ENCODE measurements at regions not wholly inside any gene's neighbourhood (a gene's known extent, or its start where the extent isn't known, plus 50 kb on each side); places are given as distances from the start of the nearest gene placed in this dataset.
"Not testable (repeated sequence)": the region's sequence is repeated elsewhere in the genome, so short reads cannot be mapped to it uniquely, and the experiment has no call there.

DNA sequence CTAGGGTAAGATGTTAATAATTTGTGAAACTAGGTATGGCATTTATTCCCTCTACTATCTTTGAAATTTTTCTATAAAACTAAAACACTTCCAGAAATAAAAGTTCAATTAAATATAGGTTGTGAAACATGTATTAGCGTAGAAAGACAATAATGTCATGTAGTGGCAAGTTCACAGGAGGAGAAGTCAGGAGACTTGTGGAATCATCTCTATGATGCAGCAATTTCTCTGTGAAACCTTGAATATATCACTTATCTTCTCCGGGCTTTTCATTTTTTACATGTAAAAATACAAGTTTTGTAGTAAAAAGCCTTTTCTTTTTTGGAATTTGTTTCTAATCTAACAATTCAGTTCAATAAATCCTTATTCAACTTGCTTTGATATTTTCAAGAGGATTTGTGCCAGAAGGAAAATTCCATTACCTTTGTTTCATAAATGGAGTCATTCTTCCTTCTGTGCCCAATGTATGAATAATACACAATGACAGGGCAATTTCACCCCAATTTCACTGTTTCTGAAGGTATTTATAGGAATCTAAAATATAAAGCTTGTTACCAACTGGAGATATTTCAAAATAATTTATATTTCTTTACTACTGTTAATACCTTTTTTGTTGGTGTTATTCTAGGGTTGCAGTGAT lies 758.3 kb downstream of the FAM181B start:
- CTCF ChIA-PET, result no interaction called here
- no peaks in the 10 kb centered on the region for H3K27me3 Mint-ChIP-seq (ENCODE audit: low read depth)
- no peaks in the 10 kb centered on the region for H3K36me3 Mint-ChIP-seq (ENCODE audit: low read depth)
- H3K27ac Mint-ChIP-seq, result no peak overlapping the region
- H3K4me1 Mint-ChIP-seq (ENCODE audit: low read depth), result no peaks in the 10 kb centered on the region
- H3K4me3 Mint-ChIP-seq, result no peak overlapping the region
- intact Hi-C loops (cut with micrococcal nuclease), result no loop called here
- H3K9me3 Mint-ChIP-seq, result peaks cover 8% of the 10 kb centered on the region
- no peak for DNase-seq

DNA sequence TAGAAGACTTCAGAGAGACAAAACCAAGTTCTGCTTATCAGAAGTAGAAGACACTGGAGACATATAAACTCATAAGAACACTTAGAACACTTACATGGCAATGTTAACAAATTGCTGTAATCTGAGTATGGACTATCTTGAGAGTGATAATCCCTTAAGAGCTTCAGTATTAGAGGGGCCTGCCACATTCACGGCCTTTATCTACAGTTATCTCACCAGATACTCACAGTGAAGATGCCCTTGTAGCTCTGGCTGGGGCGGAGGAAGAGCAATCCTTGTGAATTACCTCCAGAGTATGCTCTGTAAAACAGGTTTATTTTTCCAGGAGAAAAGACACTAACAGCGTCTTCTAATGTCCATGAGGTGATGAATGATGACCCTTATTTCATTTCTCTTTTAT lies 762.8 kb downstream of the FAM181B start:
- H3K27ac Mint-ChIP-seq, result no peak overlapping the region
- intact Hi-C loops (cut with micrococcal nuclease), result no loop called here
- no peaks in the 10 kb centered on the region for H3K36me3 Mint-ChIP-seq (ENCODE audit: low read depth)
- H3K9me3 Mint-ChIP-seq, result no peaks in the 10 kb centered on the region
- CTCF ChIA-PET, result interaction anchor here (1.9 kb wide), 1 partner anchor 14 kb away, joined by 3 read pairs; no protein-coding TSS in a partner anchor
- no peak overlapping the region for H3K4me3 Mint-ChIP-seq
- DNase-seq, result no peak
- no peaks in the 10 kb centered on the region for H3K27me3 Mint-ChIP-seq (ENCODE audit: low read depth)
- no peaks in the 10 kb centered on the region for H3K4me1 Mint-ChIP-seq (ENCODE audit: low read depth)

DNA sequence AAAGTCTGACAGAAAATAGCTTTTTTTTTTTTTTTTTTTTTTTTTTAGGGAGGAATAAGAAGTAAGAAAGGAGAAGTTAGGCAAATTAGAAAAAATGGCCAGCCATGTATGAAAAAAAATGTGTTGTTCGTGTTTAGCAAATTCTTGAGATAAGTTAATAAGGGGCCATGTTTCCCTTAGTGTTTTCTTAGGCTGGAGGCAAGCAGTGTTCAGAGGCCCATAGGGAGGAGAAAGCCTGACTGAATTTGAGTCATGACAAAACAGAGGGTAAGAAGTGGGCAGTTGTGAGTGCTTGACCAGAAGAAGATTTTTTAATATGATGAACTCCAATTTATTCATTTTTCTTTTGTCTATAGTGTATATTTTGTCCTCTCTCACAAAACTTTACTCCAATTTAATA lies 766.4 kb downstream of the FAM181B start:
- Mint-ChIP-seq H3K27me3 (ENCODE audit: low read depth) (no peaks in the 10 kb centered on the region), H3K36me3 (ENCODE audit: low read depth) (no peaks in the 10 kb centered on the region), H3K9me3 (no peaks in the 10 kb centered on the region), H3K4me1 (ENCODE audit: low read depth) (peaks cover 15% of the 10 kb centered on the region), H3K4me3 (no peak overlapping the region), H3K27ac (no peak overlapping the region)
- no peak for DNase-seq
- intact Hi-C loops (cut with micrococcal nuclease), result no loop called here
- CTCF ChIA-PET, result interaction anchor here (0.7 kb wide), 1 partner anchor 62 kb away, joined by 3 read pairs; no protein-coding TSS in a partner anchor

DNA sequence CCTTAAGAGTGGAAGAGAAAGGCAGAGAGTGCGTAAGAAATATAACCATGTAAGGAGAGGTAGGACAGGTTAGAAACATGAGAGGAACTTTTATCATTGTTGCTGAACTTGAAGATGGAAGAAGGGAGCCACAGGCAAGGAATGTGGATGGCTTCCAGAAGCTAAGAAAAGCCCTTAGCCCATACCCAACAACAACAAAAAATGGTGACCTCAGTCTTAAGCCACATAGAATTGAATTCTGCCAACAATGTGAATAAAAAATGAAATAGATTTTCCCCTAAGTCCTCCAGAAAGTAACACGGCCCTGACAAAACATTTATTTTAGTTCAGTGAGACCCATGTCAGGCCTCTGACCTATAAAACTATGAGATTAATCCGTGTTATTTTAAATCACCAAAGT lies 767.3 kb downstream of the FAM181B start:
- H3K4me3 Mint-ChIP-seq, result no peak overlapping the region
- H3K27me3 Mint-ChIP-seq (ENCODE audit: low read depth), result no peaks in the 10 kb centered on the region
- intact Hi-C loops (cut with micrococcal nuclease), result no loop called here
- peaks cover 17% of the 10 kb centered on the region for H3K4me1 Mint-ChIP-seq (ENCODE audit: low read depth)
- no peak for DNase-seq
- CTCF ChIA-PET, result no interaction called here
- H3K36me3 Mint-ChIP-seq (ENCODE audit: low read depth), result no peaks in the 10 kb centered on the region
- no peaks in the 10 kb centered on the region for H3K9me3 Mint-ChIP-seq
- H3K27ac Mint-ChIP-seq, result no peak overlapping the region

DNA sequence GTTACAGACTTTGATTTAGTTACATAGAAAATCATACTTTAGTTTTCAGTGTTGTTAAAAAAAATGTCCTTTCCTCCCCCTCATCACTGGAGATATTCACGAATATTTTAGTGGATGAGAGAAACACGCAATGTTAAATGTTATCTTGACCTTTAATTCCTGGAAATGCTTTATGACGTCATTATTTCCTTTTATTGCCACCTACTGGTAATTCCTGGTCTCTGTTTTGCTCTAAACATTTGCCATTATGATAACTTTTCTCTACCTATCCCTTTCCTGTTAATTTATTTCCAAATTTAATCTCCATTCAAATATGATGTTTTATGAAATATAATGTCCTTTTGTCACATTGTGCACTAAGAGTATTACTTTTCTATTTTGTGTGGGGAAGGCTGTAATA lies 770.6 kb downstream of the FAM181B start:
- no peak overlapping the region for H3K4me3 Mint-ChIP-seq
- H3K27me3 Mint-ChIP-seq (ENCODE audit: low read depth), result no peaks in the 10 kb centered on the region
- intact Hi-C loops (cut with micrococcal nuclease), result loop anchor here (1.0 to 2.0 kb wide), 4 partner anchors 42 to 319 kb away; no protein-coding TSS in a partner anchor
- CTCF ChIA-PET, result interaction anchor here (1.0 to 1.5 kb wide), 2 partner anchors 75 to 176 kb away, joined by 3 read pairs; no protein-coding TSS in a partner anchor
- DNase-seq, result no peak
- no peaks in the 10 kb centered on the region for H3K9me3 Mint-ChIP-seq
- no peaks in the 10 kb centered on the region for H3K36me3 Mint-ChIP-seq (ENCODE audit: low read depth)
- peaks cover 20% of the 10 kb centered on the region for H3K4me1 Mint-ChIP-seq (ENCODE audit: low read depth)
- H3K27ac Mint-ChIP-seq, result no peak overlapping the region

DNA sequence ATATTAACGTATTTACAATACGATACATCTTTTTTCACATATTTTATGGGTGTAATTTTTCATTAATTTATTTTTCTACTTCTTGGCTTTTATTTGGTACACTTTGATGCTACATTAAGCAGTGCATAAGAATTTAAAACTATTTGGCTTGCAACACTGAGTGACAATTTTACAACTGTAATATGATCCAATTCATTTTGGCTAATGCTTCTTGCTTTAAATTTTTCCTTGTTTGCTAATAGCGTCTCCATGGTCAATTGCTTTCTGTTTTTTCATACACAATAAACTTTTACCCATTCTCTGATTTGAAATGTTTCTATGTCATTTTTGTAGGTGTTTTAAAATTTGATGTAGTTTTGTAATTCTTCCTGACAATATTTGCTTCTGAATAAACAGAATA lies 773.2 kb downstream of the FAM181B start:
- intact Hi-C loops (cut with micrococcal nuclease), result no loop called here
- Mint-ChIP-seq H3K27ac (no peak overlapping the region), H3K36me3 (ENCODE audit: low read depth) (no peaks in the 10 kb centered on the region), H3K4me1 (ENCODE audit: low read depth) (peaks cover 20% of the 10 kb centered on the region), H3K27me3 (ENCODE audit: low read depth) (no peaks in the 10 kb centered on the region), H3K9me3 (peaks cover 8% of the 10 kb centered on the region), H3K4me3 (no peak overlapping the region)
- DNase-seq, result no peak
- CTCF ChIA-PET, result interaction anchor here (0.6 kb wide), 1 partner anchor 101 kb away, joined by 3 read pairs; no protein-coding TSS in a partner anchor

DNA sequence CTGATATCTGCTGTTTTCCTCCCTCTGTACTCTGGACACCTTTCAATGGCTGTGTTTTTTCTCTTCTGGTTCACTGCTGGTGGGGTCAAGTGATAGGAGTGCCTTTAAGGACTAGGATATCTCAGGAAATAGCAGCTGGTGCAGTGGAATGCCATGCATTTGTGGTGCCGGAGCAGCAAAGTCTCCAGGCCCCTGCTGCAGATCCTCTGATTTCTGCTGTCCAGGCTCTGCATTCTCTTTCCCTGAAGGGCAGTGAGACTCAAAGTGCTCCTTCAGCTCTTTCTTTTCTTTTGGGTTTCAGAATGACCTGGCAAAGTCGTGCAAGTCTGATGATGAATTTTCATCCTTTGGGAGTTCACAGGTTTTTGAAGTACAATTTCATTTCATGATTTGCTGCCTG lies 774.3 kb downstream of the FAM181B start:
- CTCF ChIA-PET, result interaction anchor here (0.6 kb wide), 1 partner anchor 32 kb away, joined by 3 read pairs; no protein-coding TSS in a partner anchor
- Mint-ChIP-seq H3K4me3 (no peak overlapping the region), H3K9me3 (peaks cover 8% of the 10 kb centered on the region), H3K4me1 (ENCODE audit: low read depth) (peaks cover 20% of the 10 kb centered on the region), H3K27me3 (ENCODE audit: low read depth) (no peaks in the 10 kb centered on the region), H3K27ac (no peak overlapping the region), H3K36me3 (ENCODE audit: low read depth) (no peaks in the 10 kb centered on the region)
- no peak for DNase-seq
- intact Hi-C loops (cut with micrococcal nuclease), result no loop called here

DNA sequence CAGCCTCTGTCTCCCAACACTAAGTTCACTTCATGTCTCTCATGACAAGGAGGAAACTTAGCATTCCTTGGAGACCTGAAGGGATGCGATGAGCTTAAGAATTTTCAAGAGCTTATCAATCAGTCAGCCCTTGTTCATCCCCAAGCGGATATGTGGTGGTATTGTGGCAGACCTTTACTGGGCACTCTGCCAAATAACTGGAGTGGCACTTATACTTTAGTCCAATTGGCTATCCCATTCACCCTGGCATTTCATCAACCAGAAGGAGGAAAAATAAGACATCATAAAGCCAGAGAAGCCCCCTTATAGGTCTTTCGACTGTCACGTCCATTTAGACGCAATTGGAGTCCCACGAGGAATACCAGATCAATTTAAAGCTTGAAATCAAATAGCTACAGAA lies 779.4 kb downstream of the FAM181B start:
- H3K4me1 Mint-ChIP-seq (ENCODE audit: low read depth); DNase-seq; CTCF ChIA-PET; H3K27me3 Mint-ChIP-seq (ENCODE audit: low read depth); intact Hi-C loops (cut with micrococcal nuclease); H3K27ac Mint-ChIP-seq; H3K4me3 Mint-ChIP-seq; H3K9me3 Mint-ChIP-seq; H3K36me3 Mint-ChIP-seq (ENCODE audit: low read depth): not testable (repeated sequence)

DNA sequence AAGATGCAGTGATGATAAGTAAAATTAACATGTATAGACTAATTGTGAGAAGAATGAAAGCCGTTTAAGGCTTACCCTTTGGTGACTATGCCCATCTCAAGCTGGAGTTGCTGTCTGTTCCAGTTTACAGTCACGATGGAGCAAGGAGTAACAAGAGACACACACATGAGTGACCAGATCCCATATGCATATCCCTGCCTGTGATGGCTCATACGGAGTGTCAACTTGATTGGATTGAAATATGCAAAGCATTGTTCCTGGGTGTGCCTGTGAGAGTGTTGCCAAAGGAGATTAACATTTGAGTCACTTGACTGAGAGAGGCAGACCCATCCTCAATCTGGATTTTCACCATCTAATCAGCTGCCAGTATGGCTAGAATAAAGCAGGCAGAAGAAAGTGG lies 786.8 kb downstream of the FAM181B start:
- intact Hi-C loops (cut with micrococcal nuclease), result no loop called here
- H3K27me3 Mint-ChIP-seq (ENCODE audit: low read depth), result no peaks in the 10 kb centered on the region
- no peaks in the 10 kb centered on the region for H3K4me1 Mint-ChIP-seq (ENCODE audit: low read depth)

DNA sequence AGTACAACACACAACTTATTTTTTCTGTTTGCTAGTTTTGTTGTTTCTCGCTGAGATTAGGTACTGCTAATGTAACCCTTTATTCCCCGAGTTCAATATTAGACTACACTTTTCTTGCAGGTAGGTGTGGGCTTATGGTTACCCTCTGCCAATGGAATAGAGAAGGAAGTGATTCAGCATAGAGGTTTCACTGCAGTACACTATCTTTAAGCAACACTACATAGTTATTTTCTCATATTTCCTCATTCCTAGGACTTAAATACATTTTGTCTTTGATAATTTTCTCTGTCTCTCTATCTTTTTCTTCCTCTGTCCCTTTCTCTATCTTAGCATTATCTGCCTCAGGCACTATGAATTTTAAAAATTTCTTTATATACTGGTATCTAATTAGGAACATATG lies 791.0 kb downstream of the FAM181B start:
- H3K27me3 Mint-ChIP-seq (ENCODE audit: low read depth), result no peaks in the 10 kb centered on the region
- no peak overlapping the region for H3K4me3 Mint-ChIP-seq
- no peak for DNase-seq
- no peaks in the 10 kb centered on the region for H3K4me1 Mint-ChIP-seq (ENCODE audit: low read depth)
- CTCF ChIA-PET, result no interaction called here
- no peak overlapping the region for H3K27ac Mint-ChIP-seq
- intact Hi-C loops (cut with micrococcal nuclease), result no loop called here
- no peaks in the 10 kb centered on the region for H3K9me3 Mint-ChIP-seq
- no peaks in the 10 kb centered on the region for H3K36me3 Mint-ChIP-seq (ENCODE audit: low read depth)

More for the DNA sequence above, 786.8 kb downstream of the FAM181B start:
- Mint-ChIP-seq H3K9me3 (no peaks in the 10 kb centered on the region), H3K36me3 (ENCODE audit: low read depth) (no peaks in the 10 kb centered on the region), H3K4me3 (no peak overlapping the region), H3K27ac (no peak overlapping the region)
- no peak for DNase-seq
- CTCF ChIA-PET, result no interaction called here

DNA sequence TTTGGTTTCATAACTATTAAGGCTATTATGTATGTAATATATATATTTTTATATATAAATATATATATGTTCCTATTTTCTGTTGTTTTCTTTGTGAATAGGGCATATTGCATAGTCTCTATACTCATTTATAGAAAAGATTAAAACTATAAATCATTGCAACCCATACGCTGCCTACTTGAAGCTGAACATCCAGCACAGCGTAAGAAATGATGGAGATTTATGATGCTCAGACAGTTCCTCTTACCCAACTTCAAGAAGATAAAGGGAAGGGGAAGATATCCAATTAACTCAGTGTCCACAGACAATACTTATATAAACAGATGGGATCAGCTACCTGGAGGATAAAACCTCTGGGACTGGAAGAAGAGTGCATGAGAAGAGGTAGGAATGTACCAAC lies 791.7 kb downstream of the FAM181B start:
- no peak overlapping the region for H3K27ac Mint-ChIP-seq
- H3K4me3 Mint-ChIP-seq, result no peak overlapping the region
- no peaks in the 10 kb centered on the region for H3K9me3 Mint-ChIP-seq
- no peak for DNase-seq
- intact Hi-C loops (cut with micrococcal nuclease), result no loop called here
- CTCF ChIA-PET, result no interaction called here
- no peaks in the 10 kb centered on the region for H3K4me1 Mint-ChIP-seq (ENCODE audit: low read depth)
- H3K27me3 Mint-ChIP-seq (ENCODE audit: low read depth), result no peaks in the 10 kb centered on the region
- no peaks in the 10 kb centered on the region for H3K36me3 Mint-ChIP-seq (ENCODE audit: low read depth)

DNA sequence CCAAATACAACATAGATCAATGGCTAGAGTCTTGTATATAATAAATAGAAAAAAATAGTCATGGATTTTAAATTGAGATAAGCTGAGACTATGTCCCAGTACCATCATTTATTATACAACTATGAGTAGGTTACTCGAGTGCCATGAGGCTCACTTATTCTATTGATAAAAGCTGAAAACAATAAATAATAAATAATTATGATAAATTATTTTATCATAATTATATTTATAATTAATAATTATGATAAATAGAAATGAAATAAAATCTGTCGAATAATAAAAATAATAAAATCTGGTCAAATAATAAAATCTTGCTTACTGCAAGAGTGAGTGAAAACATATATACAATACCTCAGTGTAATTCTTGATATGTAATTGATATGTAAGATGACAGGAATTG lies 801.4 kb downstream of the FAM181B start:
- CTCF ChIA-PET, result no interaction called here
- intact Hi-C loops (cut with micrococcal nuclease), result no loop called here
- Mint-ChIP-seq H3K4me1 (ENCODE audit: low read depth) (no peaks in the 10 kb centered on the region), H3K36me3 (ENCODE audit: low read depth) (no peaks in the 10 kb centered on the region), H3K27me3 (ENCODE audit: low read depth) (no peaks in the 10 kb centered on the region), H3K27ac (no peak overlapping the region), H3K9me3 (no peaks in the 10 kb centered on the region), H3K4me3 (no peak overlapping the region)
- DNase-seq, result no peak

DNA sequence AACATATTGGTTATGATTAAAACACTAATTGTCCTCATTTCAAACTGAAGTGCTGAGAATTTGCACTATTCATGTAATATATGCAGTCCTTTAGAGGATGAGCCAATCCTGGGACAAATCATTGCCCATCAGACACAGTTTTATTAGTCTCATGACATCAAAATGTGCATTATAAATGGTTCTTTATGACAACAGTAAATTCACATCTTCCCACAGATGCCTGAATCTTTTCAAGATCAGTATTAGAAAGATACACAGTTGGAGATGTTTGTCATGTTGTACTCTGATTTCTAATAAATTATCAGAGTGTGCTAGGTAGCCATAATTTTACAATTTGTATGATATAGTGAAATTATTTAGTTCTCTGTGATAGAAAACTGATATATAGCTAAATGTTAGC lies 813.5 kb downstream of the FAM181B start:
- H3K27me3 Mint-ChIP-seq (ENCODE audit: low read depth), result no peaks in the 10 kb centered on the region
- no peaks in the 10 kb centered on the region for H3K36me3 Mint-ChIP-seq (ENCODE audit: low read depth)
- no peak overlapping the region for H3K4me3 Mint-ChIP-seq
- no peak for DNase-seq
- no peaks in the 10 kb centered on the region for H3K9me3 Mint-ChIP-seq
- no peaks in the 10 kb centered on the region for H3K4me1 Mint-ChIP-seq (ENCODE audit: low read depth)
- intact Hi-C loops (cut with micrococcal nuclease), result no loop called here
- CTCF ChIA-PET, result no interaction called here
- H3K27ac Mint-ChIP-seq, result no peak overlapping the region
